Endothelial cell of umbilical vein (primary cell): ENCODE measurements at regions not wholly inside any gene's neighbourhood (a gene's known extent, or its start where the extent isn't known, plus 50 kb on each side); places are given as distances from the start of the nearest gene placed in this dataset.

Experiments
- BruUV-seq: library from RNA; stranded (reverse); fragments of 400-500 nt; replicated peaks from 2 replicates; lab custom pipeline; 2021; lab: Mats Ljungman, UMichigan
- CTCF ChIA-PET: fragments of 300-600, 350-600 bp; sonication (Branson Sonifier 250); formaldehyde crosslinking; loops from one replicate; lab custom pipeline; 2021; ENCODE audit warnings: antibody characterized with exemption, inconsistent platforms; lab: Charles Lee
- POLR2A ChIA-PET: fragments of 300-600, 350-600 bp; sonication (Branson Sonifier 250); formaldehyde crosslinking; loops from one replicate; lab custom pipeline; 2021; ENCODE audit warnings: antibody characterized with exemption, inconsistent platforms; lab: Charles Lee
- DNase-seq: peaks from one replicate; pipeline ENCODE4 v3.0.0-alpha.2; 2011; ENCODE audit warnings: low read depth, low spot score
- FAIRE-seq: peaks from 2 replicates; lab custom pipeline; 2011; peaks lifted over from hg19 to GRCh38; lab: Jason Lieb, UNC
- H2AFZ ChIP-seq: 2 replicates; pipeline ENCODE4 v1.6.0; 2012; ENCODE audit warnings: low read depth, low read length, control low read depth, inconsistent platforms
- H3K27ac ChIP-seq: 2 replicates; pipeline ENCODE4 v1.5.1; 2011; ENCODE audit warnings: low read depth, mild to moderate bottlenecking, control low read depth, low read length, moderate library complexity; ENCODE audit not compliant: insufficient read depth
- H3K27me3 ChIP-seq, 2 experiments: 2 replicates each; pipeline versions ENCODE4 v1.6.0 to v1.6.1; 2011; ENCODE audit warnings: low read length in 2 of 2, mixed read lengths in 1 of 2; ENCODE audit not compliant: control insufficient read depth in 2 of 2, insufficient read depth in 2 of 2
- H3K36me3 ChIP-seq, 2 experiments: 2 replicates in 1 of 2; 3 replicates in 1 of 2; pipeline ENCODE4 v1.5.1; 2011; ENCODE audit warnings: low read length in 2 of 2, mild to moderate bottlenecking in 1 of 2, moderate library complexity in 1 of 2; ENCODE audit not compliant: control insufficient read depth in 2 of 2, insufficient read depth in 2 of 2; ENCODE audit errors: extremely low read depth in 1 of 2
- H3K4me1 ChIP-seq: 3 replicates; pipeline ENCODE4 v1.5.1; 2011; ENCODE audit warnings: mild to moderate bottlenecking, low read length; ENCODE audit not compliant: control insufficient read depth, insufficient read depth; ENCODE audit errors: extremely low read depth
- H3K4me2 ChIP-seq: 2 replicates; pipeline ENCODE4 v1.6.1; 2011; ENCODE audit warnings: low read length, control low read depth, mixed read lengths; ENCODE audit not compliant: insufficient read depth
- H3K4me3 ChIP-seq, 3 experiments: fragments of 200-600 bp in 1 of 3; sonication (generic), shearing (Covaris generic) in 1 of 3; replicated peaks in 1 of 3; 2 replicates each; pipeline ENCODE4 v1.5.1; 2011 to 2016; ENCODE audit warnings: control low read depth in 3 of 3, low read length in 3 of 3, mild to moderate bottlenecking in 2 of 3, inconsistent platforms in 1 of 3, low read depth in 1 of 3, moderate library complexity in 1 of 3; ENCODE audit not compliant: insufficient read depth in 1 of 3
- H3K79me2 ChIP-seq: 2 replicates; pipeline ENCODE4 v1.6.0; 2012; ENCODE audit warnings: low read length, inconsistent platforms; ENCODE audit not compliant: control insufficient read depth, insufficient read depth
- H3K9ac ChIP-seq: replicated peaks from 2 replicates; pipeline ENCODE3; 2011; ENCODE audit warnings: low read length, control low read depth; ENCODE audit not compliant: insufficient read depth; ENCODE audit errors: extremely low read depth
- H3K9me1 ChIP-seq: replicated peaks from 3 replicates; pipeline ENCODE4 v1.6.0; 2011; ENCODE audit warnings: mild to moderate bottlenecking, low read length; ENCODE audit not compliant: control insufficient read depth, insufficient read depth; ENCODE audit errors: extremely low read depth
- H3K9me3 ChIP-seq: replicated peaks from 2 replicates; pipeline ENCODE4 v1.5.1; 2012; ENCODE audit warnings: low read length, inconsistent platforms; ENCODE audit not compliant: control insufficient read depth, insufficient read depth
- H4K20me1 ChIP-seq: replicated peaks from 2 replicates; pipeline ENCODE3; 2011; ENCODE audit warnings: mild to moderate bottlenecking, low read length; ENCODE audit not compliant: control insufficient read depth, insufficient read depth; ENCODE audit errors: extremely low read depth
- EZH2 ChIP-seq: IDR thresholded peaks from 2 replicates; pipeline ENCODE4 v1.6.1; 2012; ENCODE audit warnings: borderline replicate concordance, low read depth, mild to moderate bottlenecking, moderate library complexity, low read length, inconsistent platforms; ENCODE audit not compliant: severe bottlenecking
- FOS ChIP-seq: IDR thresholded peaks from 2 replicates; pipeline ENCODE4 v1.6.1; 2011; ENCODE audit warnings: mild to moderate bottlenecking, low read length, moderate library complexity, borderline replicate concordance; ENCODE audit not compliant: insufficient read depth
- GATA2 ChIP-seq: IDR thresholded peaks from 2 replicates; pipeline ENCODE4 v1.7.0; 2011; ENCODE audit warnings: low read depth, mild to moderate bottlenecking, moderate library complexity, mixed read lengths, low read length; ENCODE audit not compliant: insufficient read length, insufficient read depth
- JUN ChIP-seq: IDR thresholded peaks from 2 replicates; pipeline ENCODE4 v1.6.1; 2011; ENCODE audit warnings: borderline replicate concordance, low read depth; ENCODE audit not compliant: insufficient read length, insufficient read depth
- MYC ChIP-seq: IDR thresholded peaks from one replicate; pipeline ENCODE4 v1.6.1; 2011; ENCODE audit warnings: mild to moderate bottlenecking, low read depth, low read length
- POLR2A ChIP-seq: IDR thresholded peaks from 2 replicates; pipeline ENCODE4 v1.6.1; 2012; ENCODE audit warnings: low read depth, mild to moderate bottlenecking, control low read depth, low read length
- POLR2AphosphoS5 ChIP-seq: IDR thresholded peaks from 2 replicates; pipeline ENCODE4 v1.6.1; 2012; ENCODE audit warnings: low read depth, mild to moderate bottlenecking, control low read depth, low read length, moderate library complexity; ENCODE audit not compliant: insufficient read depth
- dilution Hi-C: fragments of 300-500 bp; cut with MboI; formaldehyde crosslinking; loops from one replicate; pipeline ENCODE4 v1.15.0; 2019; ENCODE audit warnings: low sequenced_read_pairs; ENCODE audit not compliant: extremely low pct_ligation_motif_present
- intact Hi-C: fragments of 100-400 bp; cut with micrococcal nuclease; formaldehyde crosslinking; loops from one replicate; pipeline ENCODE4 v1.10.0; 2022
- TF ChIP-seq, protein P1 (sequence below), 2 donors: IDR thresholded peaks; 1 replicate in 1 of 2; 2 replicates in 1 of 2; pipeline ENCODE4 v1.5.1; 2011; ENCODE audit warnings: low read length in 2 of 2, mild to moderate bottlenecking in 2 of 2, moderate library complexity in 2 of 2, control low read depth in 1 of 2, inconsistent platforms in 1 of 2, low read depth in 1 of 2; ENCODE audit not compliant: insufficient read depth in 1 of 2; ENCODE audit errors: extremely low read depth in 1 of 2
- TF ChIP-seq, protein P2 (sequence below): IDR thresholded peaks from 2 replicates; pipeline ENCODE4 v1.6.1; 2011; ENCODE audit not compliant: insufficient read depth, insufficient read length

DNA sequence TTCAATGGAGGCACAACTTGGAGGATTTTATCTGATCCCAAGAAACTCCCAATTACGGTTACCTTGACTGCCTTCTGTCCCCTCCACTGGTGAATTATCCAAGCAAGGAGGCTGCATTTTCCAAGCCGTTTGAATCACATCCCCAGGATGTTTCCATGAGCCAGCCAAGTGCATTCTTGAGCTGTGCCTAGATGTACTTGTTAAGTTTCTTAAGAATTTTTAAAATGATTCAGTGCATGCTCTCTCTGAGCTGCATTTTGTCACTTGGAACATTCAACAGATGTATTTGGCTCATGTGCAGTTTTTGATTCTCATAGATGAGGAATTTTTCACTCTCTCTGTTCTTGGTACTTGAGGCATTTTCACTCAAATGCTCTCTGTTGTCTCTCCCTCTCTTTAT lies 202.6 kb upstream of the MYOCD start:
- Histone ChIP-seq H3K36me3 (no peaks in the 10 kb centered on the region), H3K79me2 (no peaks in the 10 kb centered on the region), H3K4me2 (no peak overlapping the region), H3K9ac (no peak overlapping the region), H2AFZ (no peak overlapping the region), H3K9me3 (peaks cover 1% of the 10 kb centered on the region), H3K4me1 (no peaks in the 10 kb centered on the region), H4K20me1 (no peaks in the 10 kb centered on the region), H3K9me1 (no peaks in the 10 kb centered on the region), H3K27me3 (no peaks in the 10 kb centered on the region), H3K4me3 (no peak overlapping the region), H3K27ac (no peak overlapping the region)
- DNase-seq = no peak
- ChIA-PET POLR2A (no interaction called here), CTCF (no interaction called here)
- intact Hi-C loops (no loop called here), dilution Hi-C loops (no loop called here)
- no TSS peak for BruUV-seq
- TF ChIP-seq, protein P1, sequence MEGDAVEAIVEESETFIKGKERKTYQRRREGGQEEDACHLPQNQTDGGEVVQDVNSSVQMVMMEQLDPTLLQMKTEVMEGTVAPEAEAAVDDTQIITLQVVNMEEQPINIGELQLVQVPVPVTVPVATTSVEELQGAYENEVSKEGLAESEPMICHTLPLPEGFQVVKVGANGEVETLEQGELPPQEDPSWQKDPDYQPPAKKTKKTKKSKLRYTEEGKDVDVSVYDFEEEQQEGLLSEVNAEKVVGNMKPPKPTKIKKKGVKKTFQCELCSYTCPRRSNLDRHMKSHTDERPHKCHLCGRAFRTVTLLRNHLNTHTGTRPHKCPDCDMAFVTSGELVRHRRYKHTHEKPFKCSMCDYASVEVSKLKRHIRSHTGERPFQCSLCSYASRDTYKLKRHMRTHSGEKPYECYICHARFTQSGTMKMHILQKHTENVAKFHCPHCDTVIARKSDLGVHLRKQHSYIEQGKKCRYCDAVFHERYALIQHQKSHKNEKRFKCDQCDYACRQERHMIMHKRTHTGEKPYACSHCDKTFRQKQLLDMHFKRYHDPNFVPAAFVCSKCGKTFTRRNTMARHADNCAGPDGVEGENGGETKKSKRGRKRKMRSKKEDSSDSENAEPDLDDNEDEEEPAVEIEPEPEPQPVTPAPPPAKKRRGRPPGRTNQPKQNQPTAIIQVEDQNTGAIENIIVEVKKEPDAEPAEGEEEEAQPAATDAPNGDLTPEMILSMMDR (IDR thresholded peaks at IDR 0.05; ENCODE audit: extremely low read depth in 1 of 2, insufficient read depth in 1 of 2, low read depth in 1 of 2, low read length in 2 of 2) = no peak
- TF ChIP-seq, protein P2, sequence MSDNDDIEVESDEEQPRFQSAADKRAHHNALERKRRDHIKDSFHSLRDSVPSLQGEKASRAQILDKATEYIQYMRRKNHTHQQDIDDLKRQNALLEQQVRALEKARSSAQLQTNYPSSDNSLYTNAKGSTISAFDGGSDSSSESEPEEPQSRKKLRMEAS = no peak
- no peak for TF ChIP-seq JUN
- no peak for TF ChIP-seq POLR2A
- no peak for TF ChIP-seq FOS
- TF ChIP-seq MYC = no peak
- no peak for TF ChIP-seq POLR2AphosphoS5
- no peak for TF ChIP-seq EZH2
- no peak for TF ChIP-seq GATA2
- no peak for FAIRE-seq
